HepG2 (cell line): ENCODE measurements at regions not wholly inside any gene's neighbourhood (a gene's known extent, or its start where the extent isn't known, plus 50 kb on each side); places are given as distances from the start of the nearest gene placed in this dataset.

Experiments used
- ATAC-seq: fragments of 200-7000 bp; cut with Tn5 transposase; 3 replicates; pipeline ENCODE4 v1.9.1; 2020; ENCODE audit warnings: mild to moderate bottlenecking, moderate library complexity
- BruUV-seq: library from RNA; stranded (reverse); fragments of 400-500 nt; replicated peaks from 2 replicates; lab custom pipeline; 2021; lab: Mats Ljungman, UMichigan
- CTCF ChIA-PET: fragments of 300-600 bp; formaldehyde crosslinking; extraction: SDS; loops from one replicate; lab custom pipeline; 2021; ENCODE audit warnings: low total read pairs, inconsistent platforms, low intra/inter-chr PET ratio; lab: Yijun Ruan, JAX
- POLR2A ChIA-PET: fragments of 350-600 bp; sonication (Branson Sonifier 250); formaldehyde crosslinking; loops from one replicate; lab custom pipeline; 2020; ENCODE audit warnings: antibody characterized with exemption, inconsistent platforms; lab: Yijun Ruan, JAX
- DNase-seq: peaks from one replicate; pipeline ENCODE4 v3.0.0-alpha.2; 2015; ENCODE audit warnings: low spot score
- FAIRE-seq: peaks from 3 replicates; lab custom pipeline; 2011; peaks lifted over from hg19 to GRCh38; lab: Jason Lieb, UNC
- H2AFZ ChIP-seq: one replicate; pipeline ENCODE4 v1.6.1; 2011; ENCODE audit warnings: low read length, inconsistent platforms
- H3K27ac ChIP-seq: fragments of 300-600 bp; 3 replicates; pipeline ENCODE4 v1.8.0; 2011; ENCODE audit warnings: mixed run types, mild to moderate bottlenecking, mixed read lengths, low read length, inconsistent platforms; ENCODE audit not compliant: insufficient read depth; ENCODE audit errors: extremely low read length
- H3K27me3 ChIP-seq, 2 experiments: fragments of 200-600 bp in 1 of 2; 2 replicates in 1 of 2; 3 replicates in 1 of 2; pipeline versions ENCODE4 v1.6.0 to v1.8.0; 2011; ENCODE audit warnings: low read length in 2 of 2, mild to moderate bottlenecking in 2 of 2, moderate library complexity in 2 of 2, inconsistent platforms in 1 of 2; ENCODE audit not compliant: insufficient read depth in 2 of 2, control insufficient read depth in 1 of 2
- H3K36me3 ChIP-seq, 2 experiments: fragments of 200-600 bp in 1 of 2; replicated peaks in 1 of 2; 2 replicates in 1 of 2; 3 replicates in 1 of 2; pipeline versions ENCODE4 v1.5.1 to v1.8.0; 2011; ENCODE audit warnings: low read length in 2 of 2, inconsistent platforms in 1 of 2; ENCODE audit not compliant: insufficient read depth in 2 of 2, control insufficient read depth in 1 of 2
- H3K4me1 ChIP-seq: 2 replicates; pipeline ENCODE4 v1.5.1; 2012; ENCODE audit warnings: low read length, inconsistent platforms; ENCODE audit not compliant: insufficient read depth
- H3K4me2 ChIP-seq: 2 replicates; pipeline ENCODE4 v1.6.0; 2011; ENCODE audit warnings: low read depth, low read length, inconsistent platforms
- H3K4me3 ChIP-seq, 3 experiments: fragments of 200-600 bp in 1 of 3; sonication (generic), shearing (Covaris generic) in 1 of 3; replicated peaks in 1 of 3; 2 replicates each; pipeline ENCODE4 v1.5.1; 2011 to 2016; ENCODE audit warnings: low read length in 3 of 3, inconsistent platforms in 2 of 3, low read depth in 2 of 3, mild to moderate bottlenecking in 2 of 3, control low read depth in 1 of 3, mixed read lengths in 1 of 3; ENCODE audit not compliant: insufficient read depth in 1 of 3
- H3K79me2 ChIP-seq: one replicate; pipeline ENCODE4 v1.6.1; 2011; ENCODE audit warnings: low read length, inconsistent platforms; ENCODE audit not compliant: insufficient read depth
- H3K9ac ChIP-seq: 2 replicates; pipeline ENCODE4 v1.6.0; 2011; ENCODE audit warnings: mild to moderate bottlenecking, low read depth, low read length, inconsistent platforms; ENCODE audit not compliant: insufficient read depth
- H3K9me3 ChIP-seq: 2 replicates; pipeline ENCODE4 v1.5.1; 2012; ENCODE audit warnings: mild to moderate bottlenecking, low read length
- H4K20me1 ChIP-seq: 2 replicates; pipeline ENCODE4 v1.6.0; 2011; ENCODE audit warnings: inconsistent platforms, mild to moderate bottlenecking, low read length, moderate library complexity; ENCODE audit not compliant: insufficient read depth
- ATF7 ChIP-seq, 2 experiments: fragments of 450-650 bp in 1 of 2; sonication (generic) in 1 of 2; formaldehyde crosslinking in 1 of 2; IDR thresholded peaks; 2 replicates each; pipeline versions ENCODE4 v1.4.0 to v1.6.1; 2016 to 2020; ENCODE audit warnings: antibody characterized with exemption in 1 of 2, mild to moderate bottlenecking in 1 of 2, missing genetic modification reagents in 1 of 2
- ATM ChIP-seq: fragments of 450-650 bp; IDR thresholded peaks from 2 replicates; pipeline ENCODE4 v1.7.1; 2017; ENCODE audit warnings: mild to moderate bottlenecking, borderline replicate concordance
- HHEX ChIP-seq: IDR thresholded peaks from 2 replicates; pipeline ENCODE4 v1.6.1; 2016; ENCODE audit warnings: control low read depth
- POLR2A ChIP-seq, 2 experiments: IDR thresholded peaks; 2 replicates each; pipeline ENCODE4 v1.6.1; 2011; ENCODE audit warnings: low read depth in 2 of 2, low read length in 2 of 2, mild to moderate bottlenecking in 1 of 2, moderate library complexity in 1 of 2; ENCODE audit not compliant: insufficient read depth in 1 of 2
- SRF ChIP-seq: IDR thresholded peaks from 2 replicates; pipeline ENCODE4 v1.6.1; 2011; ENCODE audit warnings: mild to moderate bottlenecking, low read depth, low read length, moderate library complexity
- TFDP2 ChIP-seq: sonication (generic); formaldehyde crosslinking; IDR thresholded peaks from 2 replicates; pipeline ENCODE4 v1.4.0; 2020; ENCODE audit warnings: missing genetic modification reagents
- ZBTB37 ChIP-seq: sonication (generic); formaldehyde crosslinking; IDR thresholded peaks from 2 replicates; pipeline ENCODE4 v1.4.0; 2020; ENCODE audit warnings: mild to moderate bottlenecking, missing genetic modification reagents
- ZKSCAN5 ChIP-seq: sonication (generic); formaldehyde crosslinking; IDR thresholded peaks from 2 replicates; pipeline ENCODE4 v1.5.1; 2020; ENCODE audit warnings: mild to moderate bottlenecking, missing genetic modification reagents
- ZNF142 ChIP-seq: sonication (generic); formaldehyde crosslinking; IDR thresholded peaks from 2 replicates; pipeline ENCODE4 v1.4.0; 2020; ENCODE audit warnings: missing genetic modification reagents
- ZNF30 ChIP-seq: sonication (generic); formaldehyde crosslinking; IDR thresholded peaks from 2 replicates; pipeline ENCODE4 v1.5.0; 2020; ENCODE audit warnings: mild to moderate bottlenecking, missing genetic modification reagents
- ZNF775 ChIP-seq: sonication (generic); formaldehyde crosslinking; IDR thresholded peaks from 2 replicates; pipeline ENCODE4 v1.4.0; 2020; ENCODE audit warnings: missing genetic modification reagents, mild to moderate bottlenecking, moderate library complexity, borderline replicate concordance
- WGBS: methylation state at CpG from one replicate; pipeline ENCODE4 v1.1.6; 2017; ENCODE audit warnings: low lambda C conversion rate; 5-methylcytosine and 5-hydroxymethylcytosine counted together
- in situ Hi-C: cut with HindIII; loops from 2 replicates; pipeline ENCODE4 v1.10.0; 2017; ENCODE audit warnings: low pct_unique_long_range_greater_than_20kb; ENCODE audit not compliant: extremely low pct_ligation_motif_present
- intact Hi-C: fragments of 100-400 bp; cut with micrococcal nuclease; formaldehyde crosslinking; loops from one replicate; pipeline ENCODE4 v1.10.0; 2022; ENCODE audit not compliant: unreplicated experiment

DNA sequence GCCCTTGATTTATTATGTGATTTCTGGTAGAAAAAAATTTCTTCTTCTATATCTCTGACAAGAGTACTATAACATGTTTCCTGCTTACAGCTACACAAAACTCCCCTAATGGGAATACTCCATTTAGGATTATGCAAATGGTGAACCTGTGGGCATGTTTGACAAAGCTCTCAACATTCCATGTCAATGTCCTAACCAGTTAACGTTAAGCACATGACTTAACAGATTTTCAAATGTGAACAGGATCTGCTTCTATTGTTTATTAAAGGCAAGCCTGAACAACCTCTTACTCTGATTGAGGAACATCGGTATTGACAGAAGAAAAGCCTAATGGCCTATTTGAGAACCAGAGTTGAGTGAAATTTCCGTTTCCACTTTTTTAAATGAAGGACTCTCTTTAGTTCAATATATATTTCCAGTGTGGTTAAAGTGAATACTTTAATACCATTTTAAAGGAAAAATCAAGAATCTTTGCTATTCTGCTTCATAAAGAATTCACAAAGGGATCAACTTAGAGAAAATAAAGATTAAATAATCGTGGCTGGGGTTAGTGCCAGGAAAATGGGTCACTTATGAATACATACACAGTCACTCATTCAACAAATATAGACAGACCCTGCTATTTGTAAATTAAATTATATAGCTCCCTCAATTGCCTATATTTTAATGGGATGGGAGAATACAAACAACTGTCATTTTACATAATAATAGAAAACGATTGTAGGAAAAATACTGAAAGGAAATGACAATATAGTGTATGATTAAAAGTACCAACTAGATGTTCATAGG is 300.3 kb upstream of the CBLB start:
- Histone ChIP-seq H3K4me1 (no peaks in the 10 kb centered on the region), H3K4me3 (no peak overlapping the region), H3K4me2 (no peak overlapping the region), H3K79me2 (no peaks in the 10 kb centered on the region), H3K9ac (no peak overlapping the region), H3K27me3 (no peaks in the 10 kb centered on the region), H4K20me1 (no peaks in the 10 kb centered on the region; the same call in 1 of the 2 replicates), H2AFZ (no peak overlapping the region), H3K27ac (no peak overlapping the region), H3K9me3 (no peaks in the 10 kb centered on the region), H3K36me3 (no peaks in the 10 kb centered on the region)
- BruUV-seq, result no TSS peak
- in situ Hi-C loops (no loop called here), intact Hi-C loops (no loop called here)
- TF ChIP-seq POLR2A (IDR thresholded peaks at IDR 0.05; ENCODE audit: insufficient read depth in 1 of 2, low read depth in 2 of 2, low read length in 2 of 2), result no peak
- no peak for TF ChIP-seq ZNF142
- no peak for TF ChIP-seq ATF7 (IDR thresholded peaks at IDR 0.05)
- no peak for TF ChIP-seq ATF7 (CRISPR knock-in tag; IDR thresholded peaks at IDR 0.05)
- TF ChIP-seq SRF, result no peak
- TF ChIP-seq HHEX (CRISPR knock-in tag), result no peak
- no peak for TF ChIP-seq TFDP2 (CRISPR knock-in tag)
- no peak for TF ChIP-seq ZNF775
- TF ChIP-seq ZBTB37 (CRISPR knock-in tag), result no peak
- no peak for TF ChIP-seq ZKSCAN5 (CRISPR knock-in tag)
- no peak for TF ChIP-seq ATM
- TF ChIP-seq ZNF30 (CRISPR knock-in tag), result no peak
- ChIA-PET CTCF (no interaction called here), POLR2A (no interaction called here)
- no peak for FAIRE-seq
- ATAC-seq, result no peak
- no peak for DNase-seq
- WGBS, result 6% methylated on average over 5 of the region's 5 CpGs
